Neural progenitor cell (in vitro differentiated cells): ENCODE measurements at regions not wholly inside any gene's neighbourhood (a gene's known extent, or its start where the extent isn't known, plus 50 kb on each side); places are given as distances from the start of the nearest gene placed in this dataset.
A peak's percentile ranks its signal among the peaks of the same experiment; 100 is the strongest.
"Not testable (repeated sequence)": the region's sequence is repeated elsewhere in the genome, so short reads cannot be mapped to it uniquely, and the experiment has no call there.

Source experiments
- DNase-seq: peaks from one replicate; pipeline ENCODE4 v3.0.0-alpha.2; 2016; ENCODE audit warnings: low spot score
- H2AFZ ChIP-seq: fragments of 200-600 bp; sonication (generic); replicated peaks from 2 replicates; pipeline ENCODE4 v1.6.1; 2016; ENCODE audit warnings: antibody characterized with exemption
- H3F3A ChIP-seq: fragments of 200-600 bp; sonication (generic); 2 replicates; pipeline ENCODE4 v1.6.1; 2016; ENCODE audit warnings: antibody characterized with exemption, low read depth
- H3K27ac ChIP-seq: fragments of 200-600 bp; sonication (generic); 2 replicates; pipeline ENCODE4 v1.5.1; 2016; ENCODE audit warnings: mild to moderate bottlenecking
- H3K27me3 ChIP-seq: fragments of 200-600 bp; sonication (generic); 2 replicates; pipeline ENCODE4 v1.6.1; 2016; ENCODE audit warnings: mild to moderate bottlenecking, moderate library complexity
- H3K36me3 ChIP-seq: fragments of 200-600 bp; sonication (generic); 2 replicates; pipeline ENCODE4 v1.5.1; 2016
- H3K4me1 ChIP-seq: fragments of 200-600 bp; sonication (generic); 2 replicates; pipeline ENCODE4 v1.6.1; 2016; ENCODE audit warnings: mixed run types
- H3K4me2 ChIP-seq: fragments of 200-600 bp; sonication (generic); 2 replicates; pipeline ENCODE4 v1.6.1; 2016
- H3K4me3 ChIP-seq: fragments of 200-600 bp; sonication (generic); 2 replicates; pipeline ENCODE4 v1.5.1; 2016
- H3K79me2 ChIP-seq: fragments of 200-600 bp; sonication (generic); 2 replicates; pipeline ENCODE4 v1.6.1; 2016; ENCODE audit warnings: low read depth
- H3K9ac ChIP-seq: fragments of 200-600 bp; sonication (generic); 2 replicates; pipeline ENCODE4 v1.6.1; 2016
- H3K9me3 ChIP-seq: fragments of 200-600 bp; sonication (generic); 2 replicates; pipeline ENCODE4 v1.5.1; 2016; ENCODE audit warnings: low read depth
- H4K20me1 ChIP-seq: fragments of 200-600 bp; sonication (generic); 2 replicates; pipeline ENCODE4 v1.6.1; 2016; ENCODE audit warnings: low read depth
- H3K27ac Mint-ChIP-seq: 3 replicates; pipeline ENCODE4 v1.8.0; 2021; ENCODE audit warnings: mixed read lengths
- H3K27me3 Mint-ChIP-seq: 2 replicates; pipeline ENCODE4 v1.8.0; 2022; ENCODE audit warnings: low read depth, mild to moderate bottlenecking, inconsistent platforms, moderate library complexity, mixed read lengths; ENCODE audit not compliant: insufficient read depth
- H3K36me3 Mint-ChIP-seq: 3 replicates; pipeline ENCODE4 v1.8.0; 2021; ENCODE audit warnings: mixed read lengths
- H3K4me1 Mint-ChIP-seq: 3 replicates; pipeline ENCODE4 v1.8.0; 2021; ENCODE audit warnings: mixed read lengths
- H3K4me3 Mint-ChIP-seq: 3 replicates; pipeline ENCODE4 v1.8.0; 2021; ENCODE audit warnings: mild to moderate bottlenecking, moderate library complexity, mixed read lengths
- H3K9me3 Mint-ChIP-seq: 3 replicates; pipeline ENCODE4 v1.8.0; 2020; ENCODE audit warnings: mixed read lengths
- EZH2 ChIP-seq: fragments of 200-600 bp; sonication (generic); IDR thresholded peaks from 2 replicates; pipeline ENCODE4 v1.6.1; 2017; ENCODE audit warnings: antibody characterized with exemption, mild to moderate bottlenecking, moderate library complexity
- EZH2phosphoT487 ChIP-seq: fragments of 200-600 bp; sonication (generic); IDR thresholded peaks from 2 replicates; pipeline ENCODE4 v1.6.1; 2017; ENCODE audit warnings: antibody characterized with exemption
- TF ChIP-seq, protein P1 (sequence below): fragments of 200-600 bp; sonication (generic); IDR thresholded peaks from 2 replicates; pipeline ENCODE4 v1.5.1; 2017; ENCODE audit warnings: antibody characterized with exemption, mild to moderate bottlenecking

DNA sequence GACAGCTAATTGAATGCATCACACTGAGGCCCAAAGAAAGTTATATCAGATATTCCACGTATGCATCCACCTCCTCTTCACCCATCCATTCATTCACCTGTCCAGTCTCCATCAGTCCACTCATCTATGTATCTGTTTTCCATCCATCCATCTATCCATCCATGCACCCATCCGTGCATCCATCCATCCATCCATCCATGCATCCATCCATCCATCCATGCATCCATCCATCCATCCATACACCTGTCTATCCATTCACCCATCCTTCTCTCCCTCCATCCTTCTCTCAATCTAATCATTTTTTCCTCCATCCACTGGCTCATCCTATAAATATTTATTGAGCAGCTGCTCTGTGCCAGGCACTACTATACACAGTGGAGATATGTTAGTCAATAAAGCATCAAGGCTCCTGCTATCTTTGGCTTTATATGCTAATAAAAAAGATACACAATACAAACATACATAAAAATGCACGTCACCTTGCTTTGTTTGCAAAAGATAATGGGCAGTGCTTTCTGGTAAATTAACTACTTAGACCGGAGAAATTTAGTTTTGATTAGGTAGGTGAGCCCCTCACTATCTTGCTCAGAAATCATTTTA is 442.0 kb upstream of the KLF6 start:
- no peak overlapping the region for H3K4me3 ChIP-seq
- no peaks in the 10 kb centered on the region for H3K79me2 ChIP-seq
- H3K27me3 ChIP-seq, result no peaks in the 10 kb centered on the region
- no peaks in the 10 kb centered on the region for H3K9me3 ChIP-seq
- H3F3A ChIP-seq, result no peaks in the 10 kb centered on the region
- H3K27ac ChIP-seq, result no peak overlapping the region
- no peaks in the 10 kb centered on the region for H3K4me1 ChIP-seq
- H3K36me3 ChIP-seq, result no peaks in the 10 kb centered on the region
- H3K36me3 Mint-ChIP-seq, result peaks cover under 1% of the 10 kb centered on the region
- no peaks in the 10 kb centered on the region for H4K20me1 ChIP-seq
- no peaks in the 10 kb centered on the region for H3K27me3 Mint-ChIP-seq
- H3K4me3 Mint-ChIP-seq, result no peak overlapping the region
- H3K9ac ChIP-seq, result no peak overlapping the region
- H3K27ac Mint-ChIP-seq, result no peak overlapping the region
- no peak overlapping the region for H3K4me2 ChIP-seq
- H2AFZ ChIP-seq, result no peak overlapping the region
- DNase-seq, result no peak
- TF ChIP-seq, protein P1, sequence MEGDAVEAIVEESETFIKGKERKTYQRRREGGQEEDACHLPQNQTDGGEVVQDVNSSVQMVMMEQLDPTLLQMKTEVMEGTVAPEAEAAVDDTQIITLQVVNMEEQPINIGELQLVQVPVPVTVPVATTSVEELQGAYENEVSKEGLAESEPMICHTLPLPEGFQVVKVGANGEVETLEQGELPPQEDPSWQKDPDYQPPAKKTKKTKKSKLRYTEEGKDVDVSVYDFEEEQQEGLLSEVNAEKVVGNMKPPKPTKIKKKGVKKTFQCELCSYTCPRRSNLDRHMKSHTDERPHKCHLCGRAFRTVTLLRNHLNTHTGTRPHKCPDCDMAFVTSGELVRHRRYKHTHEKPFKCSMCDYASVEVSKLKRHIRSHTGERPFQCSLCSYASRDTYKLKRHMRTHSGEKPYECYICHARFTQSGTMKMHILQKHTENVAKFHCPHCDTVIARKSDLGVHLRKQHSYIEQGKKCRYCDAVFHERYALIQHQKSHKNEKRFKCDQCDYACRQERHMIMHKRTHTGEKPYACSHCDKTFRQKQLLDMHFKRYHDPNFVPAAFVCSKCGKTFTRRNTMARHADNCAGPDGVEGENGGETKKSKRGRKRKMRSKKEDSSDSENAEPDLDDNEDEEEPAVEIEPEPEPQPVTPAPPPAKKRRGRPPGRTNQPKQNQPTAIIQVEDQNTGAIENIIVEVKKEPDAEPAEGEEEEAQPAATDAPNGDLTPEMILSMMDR, result no peak
- TF ChIP-seq EZH2 (no peak), EZH2phosphoT487 (no peak)
- peaks cover 9% of the 10 kb centered on the region for H3K9me3 Mint-ChIP-seq
- H3K4me1 Mint-ChIP-seq, result no peaks in the 10 kb centered on the region

DNA sequence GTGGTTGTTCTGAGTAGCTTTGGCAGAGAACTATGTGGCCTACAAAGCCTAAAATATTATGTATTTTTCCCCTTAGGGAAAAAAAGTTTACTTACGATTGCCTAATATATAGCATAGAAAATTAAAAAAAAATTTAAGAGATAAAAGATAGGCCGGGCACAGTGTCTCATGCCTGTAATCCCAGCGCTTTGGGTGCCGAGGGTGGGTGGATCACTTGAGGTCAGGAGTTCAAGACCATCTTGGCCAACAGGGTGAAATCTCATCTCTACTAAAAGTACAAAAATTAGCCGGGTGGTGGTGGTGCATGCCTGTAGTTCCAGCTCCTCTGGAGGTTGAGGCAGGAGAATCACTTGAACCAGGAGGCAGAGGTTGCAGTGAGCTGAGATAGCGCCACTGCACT is 439.2 kb upstream of the KLF6 start:
- H3K27ac Mint-ChIP-seq, result no peak overlapping the region
- H3K9me3 ChIP-seq, result no peaks in the 10 kb centered on the region
- no peak overlapping the region for H3K4me2 ChIP-seq

DNA sequence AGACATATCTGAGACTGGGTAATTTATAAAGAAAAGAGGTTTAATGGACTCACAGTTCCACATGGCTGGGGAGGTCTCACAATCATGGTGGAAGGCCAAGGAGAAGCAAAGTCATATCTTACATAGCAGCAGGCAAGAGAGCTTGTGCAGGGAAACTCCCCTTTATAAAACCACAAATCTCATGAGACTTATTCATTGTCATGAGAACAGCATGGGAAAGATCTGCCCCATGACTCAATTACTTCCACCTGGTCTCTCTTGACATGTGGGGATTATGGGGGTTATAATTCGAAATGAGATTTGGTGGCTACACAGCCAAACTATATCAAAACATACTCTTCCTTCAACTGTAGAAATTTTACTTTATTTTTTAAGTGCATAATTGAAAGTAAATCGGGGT is 436.3 kb upstream of the KLF6 start:
- H2AFZ ChIP-seq, H3K27ac ChIP-seq, H3K4me3 ChIP-seq, H3K27ac Mint-ChIP-seq, H3K79me2 ChIP-seq, DNase-seq, H3K36me3 ChIP-seq, H3K36me3 Mint-ChIP-seq, H3K27me3 Mint-ChIP-seq, H3K4me2 ChIP-seq, H3K9ac ChIP-seq, H3K27me3 ChIP-seq, H3K4me3 Mint-ChIP-seq, H3K9me3 Mint-ChIP-seq, H4K20me1 ChIP-seq, H3K9me3 ChIP-seq: not testable (repeated sequence)
- peaks cover 33% of the 10 kb centered on the region for H3K4me1 Mint-ChIP-seq
- Histone ChIP-seq H3K4me1 (peaks cover 21% of the 10 kb centered on the region), H3F3A (peaks cover 15% of the 10 kb centered on the region)

More for the DNA sequence above, 439.2 kb upstream of the KLF6 start:
- Mint-ChIP-seq H3K36me3 (no peaks in the 10 kb centered on the region), H3K9me3 (peaks cover 4% of the 10 kb centered on the region), H3K4me3 (no peak overlapping the region), H3K27me3 (peaks cover 4% of the 10 kb centered on the region), H3K4me1 (peaks cover 15% of the 10 kb centered on the region)
- Histone ChIP-seq H3K27ac (no peak overlapping the region), H2AFZ (no peak overlapping the region), H3K4me3 (no peak overlapping the region), H4K20me1 (no peaks in the 10 kb centered on the region), H3F3A (peaks cover 15% of the 10 kb centered on the region), H3K4me1 (peaks cover 21% of the 10 kb centered on the region), H3K79me2 (no peaks in the 10 kb centered on the region), H3K36me3 (no peaks in the 10 kb centered on the region), H3K9ac (no peak overlapping the region), H3K27me3 (no peaks in the 10 kb centered on the region)
- TF ChIP-seq EZH2 (no peak), EZH2phosphoT487 (no peak)
- TF ChIP-seq, protein P1, result no peak
- DNase-seq, result no peak

DNA sequence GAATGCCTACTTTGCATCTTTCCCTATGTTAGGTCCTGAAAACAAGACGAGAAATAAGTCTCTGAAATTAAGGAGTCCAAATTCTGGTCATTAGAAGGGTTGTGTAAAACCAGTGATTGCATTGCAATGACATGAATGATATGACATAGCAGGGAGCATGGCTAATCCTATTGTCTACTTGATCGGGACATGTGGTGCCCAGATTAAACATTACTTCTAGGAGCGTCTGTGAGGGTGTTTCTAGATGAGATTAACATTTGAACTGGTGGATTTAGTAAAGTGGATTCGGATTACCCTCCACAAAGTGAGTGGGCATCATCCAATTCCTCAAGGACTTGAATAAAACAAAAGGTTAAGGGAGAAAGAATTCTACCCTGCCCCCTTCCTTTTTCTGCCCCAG is 434.9 kb upstream of the KLF6 start:
- Histone ChIP-seq H3K9ac (no peak overlapping the region), H3K36me3 (no peaks in the 10 kb centered on the region), H3K79me2 (no peaks in the 10 kb centered on the region), H3K4me2 (peak overlapping the region; percentile 20), H3F3A (peaks cover 15% of the 10 kb centered on the region), H3K27me3 (no peaks in the 10 kb centered on the region), H3K4me1 (peaks cover 21% of the 10 kb centered on the region), H3K9me3 (no peaks in the 10 kb centered on the region), H3K4me3 (no peak overlapping the region), H3K27ac (peak overlapping the region; percentile 7), H4K20me1 (no peaks in the 10 kb centered on the region), H2AFZ (no peak overlapping the region)
- Mint-ChIP-seq H3K9me3 (peaks cover 2% of the 10 kb centered on the region), H3K27me3 (peaks cover 8% of the 10 kb centered on the region), H3K4me3 (no peak overlapping the region), H3K27ac (no peak overlapping the region), H3K36me3 (no peaks in the 10 kb centered on the region), H3K4me1 (peaks cover 37% of the 10 kb centered on the region)
- peak; percentile 91 for TF ChIP-seq EZH2phosphoT487
- TF ChIP-seq EZH2, result no peak
- TF ChIP-seq, protein P1, result no peak
- DNase-seq, result peak; percentile 66
